PC-3 (cell line): ENCODE measurements at regions not wholly inside any gene's neighbourhood (a gene's known extent, or its start where the extent isn't known, plus 50 kb on each side); places are given as distances from the start of the nearest gene placed in this dataset.

Source experiments
- EZH2 ChIP-seq: fragments of 300-600 bp; sonication (generic); IDR thresholded peaks from one replicate; pipeline ENCODE4 v1.6.1; 2017; ENCODE audit warnings: antibody characterized with exemption, mild to moderate bottlenecking, low read length; ENCODE audit not compliant: unreplicated experiment
- EZH2phosphoT487 ChIP-seq: fragments of 300-600 bp; sonication (generic); IDR thresholded peaks from 2 replicates; pipeline ENCODE4 v1.6.1; 2018; ENCODE audit warnings: mild to moderate bottlenecking, antibody characterized with exemption, low read length, borderline replicate concordance
- TF ChIP-seq, protein P1 (sequence below): fragments of 300-600 bp; sonication (generic); conservative IDR thresholded peaks from 2 replicates; pipeline ENCODE4 v1.5.1; 2017; ENCODE audit warnings: antibody characterized with exemption, low read depth, mild to moderate bottlenecking, low read length

DNA sequence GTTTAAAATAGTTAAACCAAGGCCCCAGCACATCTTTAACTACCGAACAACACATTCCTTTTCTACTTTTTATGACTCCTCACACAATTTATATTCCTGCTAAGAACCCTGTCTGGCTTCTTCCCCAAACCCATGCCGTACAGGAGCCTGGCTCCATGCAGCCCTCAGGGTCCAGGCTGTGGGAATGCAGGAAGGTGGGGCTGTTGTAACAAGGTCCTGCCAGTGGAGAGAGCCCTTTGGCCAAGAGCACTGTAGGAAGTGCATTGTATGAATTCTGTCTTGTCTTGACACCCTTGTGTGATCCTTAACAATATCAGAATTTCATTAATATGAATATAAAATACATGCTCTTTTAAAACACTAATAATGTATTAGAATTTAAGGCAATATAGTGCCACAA is 563.8 kb downstream of the TBL1XR1 start:
- TF ChIP-seq, protein P1, sequence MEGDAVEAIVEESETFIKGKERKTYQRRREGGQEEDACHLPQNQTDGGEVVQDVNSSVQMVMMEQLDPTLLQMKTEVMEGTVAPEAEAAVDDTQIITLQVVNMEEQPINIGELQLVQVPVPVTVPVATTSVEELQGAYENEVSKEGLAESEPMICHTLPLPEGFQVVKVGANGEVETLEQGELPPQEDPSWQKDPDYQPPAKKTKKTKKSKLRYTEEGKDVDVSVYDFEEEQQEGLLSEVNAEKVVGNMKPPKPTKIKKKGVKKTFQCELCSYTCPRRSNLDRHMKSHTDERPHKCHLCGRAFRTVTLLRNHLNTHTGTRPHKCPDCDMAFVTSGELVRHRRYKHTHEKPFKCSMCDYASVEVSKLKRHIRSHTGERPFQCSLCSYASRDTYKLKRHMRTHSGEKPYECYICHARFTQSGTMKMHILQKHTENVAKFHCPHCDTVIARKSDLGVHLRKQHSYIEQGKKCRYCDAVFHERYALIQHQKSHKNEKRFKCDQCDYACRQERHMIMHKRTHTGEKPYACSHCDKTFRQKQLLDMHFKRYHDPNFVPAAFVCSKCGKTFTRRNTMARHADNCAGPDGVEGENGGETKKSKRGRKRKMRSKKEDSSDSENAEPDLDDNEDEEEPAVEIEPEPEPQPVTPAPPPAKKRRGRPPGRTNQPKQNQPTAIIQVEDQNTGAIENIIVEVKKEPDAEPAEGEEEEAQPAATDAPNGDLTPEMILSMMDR: peak; percentile 27; the same call in 1 of the 2 replicates
- TF ChIP-seq EZH2: no peak
- no peak for TF ChIP-seq EZH2phosphoT487
